Tongue (tissue), 2 donors: ENCODE measurements at regions not wholly inside any gene's neighbourhood (a gene's known extent, or its start where the extent isn't known, plus 50 kb on each side); places are given as distances from the start of the nearest gene placed in this dataset. TPM values are rescaled to one million over a fixed set of nuclear protein-coding genes. Genes with fewer than 3 reads are reported as not detected.

Source experiments
- DNase-seq: peaks from one replicate; pipeline ENCODE4 v3.0.0-alpha.2; 2015
- small RNA-seq: library from RNA; depleted of rRNA; stranded (forward); fragments of <200 nt; gene quantifications from one replicate; pipeline ENCODE3, GENCODE V24; 2014; ENCODE audit warnings: low replicate concordance

- DNase-seq, result peak; percentile 16
Observed at GRCh38 chr2:65491381-65491905, 59.0 kb upstream of the SPRED2 start.

- DNase-seq, result no peak
Observed at GRCh38 chr2:65490222-65490621, 57.8 kb upstream of the SPRED2 start.

DNA sequence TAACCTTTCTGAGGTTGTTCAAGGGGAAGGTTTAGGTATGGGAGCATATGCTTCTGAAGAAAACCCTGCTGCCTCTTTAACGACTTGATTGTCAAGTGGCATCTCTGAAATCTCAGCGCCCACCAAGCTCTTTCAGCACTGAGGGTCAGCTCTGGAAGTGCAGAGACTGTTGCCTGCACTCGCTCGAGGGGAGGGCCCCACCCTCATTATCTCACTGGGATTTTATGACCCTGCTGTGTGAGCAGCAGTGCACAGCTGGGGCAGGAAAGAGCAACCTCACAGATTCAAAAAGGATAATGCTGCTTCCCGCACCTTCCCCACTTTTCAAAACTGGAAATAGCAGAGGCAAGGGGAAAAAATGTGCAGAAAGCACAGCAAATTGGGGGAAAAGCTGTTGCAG is 56.9 kb upstream of the SPRED2 start:
- DNase-seq, result no peak

GRCh38 chr2:65488527-65488926 is 56.1 kb upstream of the SPRED2 start:
- DNase-seq, result no peak

DNA sequence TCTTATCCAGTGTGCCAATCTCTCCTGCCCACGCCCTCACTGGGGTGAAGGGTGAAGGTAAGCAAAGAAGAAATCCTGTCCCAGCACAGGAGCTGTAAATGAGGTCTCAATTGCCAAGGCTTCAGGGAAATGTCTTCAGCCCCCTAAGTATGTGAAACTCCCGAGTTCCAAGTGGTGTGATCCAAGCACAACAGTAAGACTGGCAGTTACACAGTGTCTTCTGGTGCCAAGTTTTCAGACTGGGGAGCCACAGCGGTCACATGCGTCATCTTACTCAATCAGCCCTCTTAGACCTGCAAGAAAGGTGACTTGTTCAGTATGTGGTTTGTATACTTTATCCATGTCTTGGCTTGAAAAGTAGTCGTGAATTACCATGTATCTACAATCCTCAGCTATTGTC is 55.0 kb upstream of the SPRED2 start:
- DNase-seq, result peak; percentile 45

DNA sequence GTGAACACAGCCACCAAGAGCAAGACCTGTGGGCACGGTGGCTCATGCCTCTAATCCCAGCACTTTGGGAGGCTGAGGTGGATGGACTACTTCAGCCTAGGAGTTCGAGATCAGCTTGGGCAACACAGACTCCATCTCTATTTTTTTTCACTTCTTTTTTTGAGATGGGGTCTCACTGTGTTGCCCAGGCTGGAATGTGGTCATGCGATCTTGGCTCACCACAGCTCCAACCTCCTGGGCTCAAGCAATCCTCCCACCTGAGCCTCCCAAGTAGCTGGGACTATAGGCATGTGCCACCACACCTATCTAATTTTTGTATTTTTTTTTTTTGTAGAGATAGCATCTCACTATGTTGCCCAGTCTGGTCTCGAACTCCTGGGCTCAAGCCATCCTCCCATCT is 54.4 kb upstream of the SPRED2 start:
- DNase-seq, result no peak

GRCh38 chr2:65486282-65486681 is 53.9 kb upstream of the SPRED2 start:
- no peak for DNase-seq

DNA sequence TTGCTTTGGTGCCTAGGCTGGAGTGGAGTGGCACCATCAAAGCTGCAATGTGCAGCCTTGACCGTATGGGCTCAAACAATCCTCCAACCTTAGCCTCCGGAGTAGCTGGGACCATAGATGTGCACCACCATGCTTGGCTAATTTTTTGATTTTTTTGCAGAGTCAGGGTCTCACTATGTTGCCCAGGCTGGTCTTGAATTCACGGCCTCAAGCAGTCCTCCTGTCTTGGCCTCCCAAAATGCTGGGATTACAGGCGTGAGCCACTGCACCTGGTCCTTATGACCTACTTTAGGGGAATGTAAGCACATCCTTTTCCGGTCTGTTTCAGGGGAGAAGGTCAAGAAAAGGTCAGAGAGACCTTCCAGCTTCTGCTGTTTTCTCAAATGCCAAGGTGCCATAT is 53.4 kb upstream of the SPRED2 start:
- no peak for DNase-seq

- DNase-seq, result no peak
Observed at GRCh38 chr2:65483763-65484162, 51.4 kb upstream of the SPRED2 start.

- no peak for DNase-seq
Observed at GRCh38 chr2:65482971-65483370, 50.6 kb upstream of the SPRED2 start.

Small RNA genes in the stretch of these regions (small RNA-seq; reads per million reads assigned to genes)
- not detected for gene MIR4778
- not detected for gene RN7SL635P
- gene VTRNA2-2P, result not detected
